Endothelial cell of umbilical vein (primary cell): ENCODE measurements at regions not wholly inside any gene's neighbourhood (a gene's known extent, or its start where the extent isn't known, plus 50 kb on each side); places are given as distances from the start of the nearest gene placed in this dataset.

Experiments
- BruUV-seq: library from RNA; stranded (reverse); fragments of 400-500 nt; replicated peaks from 2 replicates; lab custom pipeline; 2021; lab: Mats Ljungman, UMichigan
- CTCF ChIA-PET: fragments of 300-600, 350-600 bp; sonication (Branson Sonifier 250); formaldehyde crosslinking; loops from one replicate; lab custom pipeline; 2021; ENCODE audit warnings: antibody characterized with exemption, inconsistent platforms; lab: Charles Lee
- POLR2A ChIA-PET: fragments of 300-600, 350-600 bp; sonication (Branson Sonifier 250); formaldehyde crosslinking; loops from one replicate; lab custom pipeline; 2021; ENCODE audit warnings: antibody characterized with exemption, inconsistent platforms; lab: Charles Lee
- DNase-seq: peaks from one replicate; pipeline ENCODE4 v3.0.0-alpha.2; 2011; ENCODE audit warnings: low read depth, low spot score
- FAIRE-seq: peaks from 2 replicates; lab custom pipeline; 2011; peaks lifted over from hg19 to GRCh38; lab: Jason Lieb, UNC
- H2AFZ ChIP-seq: 2 replicates; pipeline ENCODE4 v1.6.0; 2012; ENCODE audit warnings: low read depth, low read length, control low read depth, inconsistent platforms
- H3K27ac ChIP-seq: 2 replicates; pipeline ENCODE4 v1.5.1; 2011; ENCODE audit warnings: low read depth, mild to moderate bottlenecking, control low read depth, low read length, moderate library complexity; ENCODE audit not compliant: insufficient read depth
- H3K27me3 ChIP-seq, 2 experiments: 2 replicates each; pipeline versions ENCODE4 v1.6.0 to v1.6.1; 2011; ENCODE audit warnings: low read length in 2 of 2, mixed read lengths in 1 of 2; ENCODE audit not compliant: control insufficient read depth in 2 of 2, insufficient read depth in 2 of 2
- H3K36me3 ChIP-seq, 2 experiments: 2 replicates in 1 of 2; 3 replicates in 1 of 2; pipeline ENCODE4 v1.5.1; 2011; ENCODE audit warnings: low read length in 2 of 2, mild to moderate bottlenecking in 1 of 2, moderate library complexity in 1 of 2; ENCODE audit not compliant: control insufficient read depth in 2 of 2, insufficient read depth in 2 of 2; ENCODE audit errors: extremely low read depth in 1 of 2
- H3K4me1 ChIP-seq: 3 replicates; pipeline ENCODE4 v1.5.1; 2011; ENCODE audit warnings: mild to moderate bottlenecking, low read length; ENCODE audit not compliant: control insufficient read depth, insufficient read depth; ENCODE audit errors: extremely low read depth
- H3K4me2 ChIP-seq: 2 replicates; pipeline ENCODE4 v1.6.1; 2011; ENCODE audit warnings: low read length, control low read depth, mixed read lengths; ENCODE audit not compliant: insufficient read depth
- H3K4me3 ChIP-seq, 3 experiments: fragments of 200-600 bp in 1 of 3; sonication (generic), shearing (Covaris generic) in 1 of 3; replicated peaks in 1 of 3; 2 replicates each; pipeline ENCODE4 v1.5.1; 2011 to 2016; ENCODE audit warnings: control low read depth in 3 of 3, low read length in 3 of 3, mild to moderate bottlenecking in 2 of 3, inconsistent platforms in 1 of 3, low read depth in 1 of 3, moderate library complexity in 1 of 3; ENCODE audit not compliant: insufficient read depth in 1 of 3
- H3K79me2 ChIP-seq: 2 replicates; pipeline ENCODE4 v1.6.0; 2012; ENCODE audit warnings: low read length, inconsistent platforms; ENCODE audit not compliant: control insufficient read depth, insufficient read depth
- H3K9ac ChIP-seq: replicated peaks from 2 replicates; pipeline ENCODE3; 2011; ENCODE audit warnings: low read length, control low read depth; ENCODE audit not compliant: insufficient read depth; ENCODE audit errors: extremely low read depth
- H3K9me1 ChIP-seq: replicated peaks from 3 replicates; pipeline ENCODE4 v1.6.0; 2011; ENCODE audit warnings: mild to moderate bottlenecking, low read length; ENCODE audit not compliant: control insufficient read depth, insufficient read depth; ENCODE audit errors: extremely low read depth
- H3K9me3 ChIP-seq: replicated peaks from 2 replicates; pipeline ENCODE4 v1.5.1; 2012; ENCODE audit warnings: low read length, inconsistent platforms; ENCODE audit not compliant: control insufficient read depth, insufficient read depth
- H4K20me1 ChIP-seq: replicated peaks from 2 replicates; pipeline ENCODE3; 2011; ENCODE audit warnings: mild to moderate bottlenecking, low read length; ENCODE audit not compliant: control insufficient read depth, insufficient read depth; ENCODE audit errors: extremely low read depth
- EZH2 ChIP-seq: IDR thresholded peaks from 2 replicates; pipeline ENCODE4 v1.6.1; 2012; ENCODE audit warnings: borderline replicate concordance, low read depth, mild to moderate bottlenecking, moderate library complexity, low read length, inconsistent platforms; ENCODE audit not compliant: severe bottlenecking
- FOS ChIP-seq: IDR thresholded peaks from 2 replicates; pipeline ENCODE4 v1.6.1; 2011; ENCODE audit warnings: mild to moderate bottlenecking, low read length, moderate library complexity, borderline replicate concordance; ENCODE audit not compliant: insufficient read depth
- GATA2 ChIP-seq: IDR thresholded peaks from 2 replicates; pipeline ENCODE4 v1.7.0; 2011; ENCODE audit warnings: low read depth, mild to moderate bottlenecking, moderate library complexity, mixed read lengths, low read length; ENCODE audit not compliant: insufficient read length, insufficient read depth
- JUN ChIP-seq: IDR thresholded peaks from 2 replicates; pipeline ENCODE4 v1.6.1; 2011; ENCODE audit warnings: borderline replicate concordance, low read depth; ENCODE audit not compliant: insufficient read length, insufficient read depth
- MYC ChIP-seq: IDR thresholded peaks from one replicate; pipeline ENCODE4 v1.6.1; 2011; ENCODE audit warnings: mild to moderate bottlenecking, low read depth, low read length
- POLR2A ChIP-seq: IDR thresholded peaks from 2 replicates; pipeline ENCODE4 v1.6.1; 2012; ENCODE audit warnings: low read depth, mild to moderate bottlenecking, control low read depth, low read length
- POLR2AphosphoS5 ChIP-seq: IDR thresholded peaks from 2 replicates; pipeline ENCODE4 v1.6.1; 2012; ENCODE audit warnings: low read depth, mild to moderate bottlenecking, control low read depth, low read length, moderate library complexity; ENCODE audit not compliant: insufficient read depth
- dilution Hi-C: fragments of 300-500 bp; cut with MboI; formaldehyde crosslinking; loops from one replicate; pipeline ENCODE4 v1.15.0; 2019; ENCODE audit warnings: low sequenced_read_pairs; ENCODE audit not compliant: extremely low pct_ligation_motif_present
- intact Hi-C: fragments of 100-400 bp; cut with micrococcal nuclease; formaldehyde crosslinking; loops from one replicate; pipeline ENCODE4 v1.10.0; 2022
- TF ChIP-seq, protein P1 (sequence below): IDR thresholded peaks from 2 replicates; pipeline ENCODE4 v1.6.1; 2011; ENCODE audit not compliant: insufficient read depth, insufficient read length
- TF ChIP-seq, protein P2 (sequence below), 2 donors: IDR thresholded peaks; 1 replicate in 1 of 2; 2 replicates in 1 of 2; pipeline ENCODE4 v1.5.1; 2011; ENCODE audit warnings: low read length in 2 of 2, mild to moderate bottlenecking in 2 of 2, moderate library complexity in 2 of 2, control low read depth in 1 of 2, inconsistent platforms in 1 of 2, low read depth in 1 of 2; ENCODE audit not compliant: insufficient read depth in 1 of 2; ENCODE audit errors: extremely low read depth in 1 of 2

DNA sequence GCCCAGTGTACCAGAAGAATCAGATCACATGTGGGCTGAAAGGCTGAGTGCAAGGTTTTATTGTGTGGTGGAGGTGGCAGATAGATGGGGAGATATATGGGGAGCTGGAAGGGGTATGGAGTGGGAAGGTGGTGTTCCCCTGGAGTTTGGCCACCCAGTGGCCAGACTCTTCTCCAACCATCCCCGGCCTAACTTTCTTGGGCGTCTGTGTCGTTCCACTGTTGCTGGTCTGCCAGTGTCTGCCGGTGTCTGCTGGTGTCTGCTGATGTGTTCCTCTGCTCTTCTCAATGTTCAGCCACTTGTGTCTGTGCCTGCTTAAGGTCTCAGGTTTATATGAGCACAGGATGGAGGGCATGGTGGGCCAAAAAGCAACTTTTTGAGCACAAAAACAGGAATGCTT, 78.4 kb upstream of the PALS2 start:
- dilution Hi-C loops = no loop called here
- FAIRE-seq = no peak
- CTCF ChIA-PET = no interaction called here

More for the DNA sequence above, 78.4 kb upstream of the PALS2 start:
- Histone ChIP-seq H3K27ac (no peak overlapping the region), H3K4me3 (no peak overlapping the region), H2AFZ (no peak overlapping the region), H3K9ac (no peak overlapping the region), H3K4me2 (no peak overlapping the region), H3K9me1 (no peaks in the 10 kb centered on the region), H3K9me3 (no peaks in the 10 kb centered on the region), H3K79me2 (no peaks in the 10 kb centered on the region), H3K4me1 (no peaks in the 10 kb centered on the region), H4K20me1 (no peaks in the 10 kb centered on the region), H3K36me3 (no peaks in the 10 kb centered on the region), H3K27me3 (peaks cover 0 to 9% of the 10 kb centered on the region in 2 experiments)
- no peak for DNase-seq
- TF ChIP-seq POLR2A = no peak
- TF ChIP-seq, protein P1, sequence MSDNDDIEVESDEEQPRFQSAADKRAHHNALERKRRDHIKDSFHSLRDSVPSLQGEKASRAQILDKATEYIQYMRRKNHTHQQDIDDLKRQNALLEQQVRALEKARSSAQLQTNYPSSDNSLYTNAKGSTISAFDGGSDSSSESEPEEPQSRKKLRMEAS = no peak
- no peak for TF ChIP-seq EZH2
- TF ChIP-seq FOS = no peak
- TF ChIP-seq GATA2 = no peak
- TF ChIP-seq JUN = no peak
- TF ChIP-seq, protein P2, sequence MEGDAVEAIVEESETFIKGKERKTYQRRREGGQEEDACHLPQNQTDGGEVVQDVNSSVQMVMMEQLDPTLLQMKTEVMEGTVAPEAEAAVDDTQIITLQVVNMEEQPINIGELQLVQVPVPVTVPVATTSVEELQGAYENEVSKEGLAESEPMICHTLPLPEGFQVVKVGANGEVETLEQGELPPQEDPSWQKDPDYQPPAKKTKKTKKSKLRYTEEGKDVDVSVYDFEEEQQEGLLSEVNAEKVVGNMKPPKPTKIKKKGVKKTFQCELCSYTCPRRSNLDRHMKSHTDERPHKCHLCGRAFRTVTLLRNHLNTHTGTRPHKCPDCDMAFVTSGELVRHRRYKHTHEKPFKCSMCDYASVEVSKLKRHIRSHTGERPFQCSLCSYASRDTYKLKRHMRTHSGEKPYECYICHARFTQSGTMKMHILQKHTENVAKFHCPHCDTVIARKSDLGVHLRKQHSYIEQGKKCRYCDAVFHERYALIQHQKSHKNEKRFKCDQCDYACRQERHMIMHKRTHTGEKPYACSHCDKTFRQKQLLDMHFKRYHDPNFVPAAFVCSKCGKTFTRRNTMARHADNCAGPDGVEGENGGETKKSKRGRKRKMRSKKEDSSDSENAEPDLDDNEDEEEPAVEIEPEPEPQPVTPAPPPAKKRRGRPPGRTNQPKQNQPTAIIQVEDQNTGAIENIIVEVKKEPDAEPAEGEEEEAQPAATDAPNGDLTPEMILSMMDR (IDR thresholded peaks at IDR 0.05; ENCODE audit: extremely low read depth in 1 of 2, insufficient read depth in 1 of 2, low read depth in 1 of 2, low read length in 2 of 2) = no peak
- no peak for TF ChIP-seq MYC
- TF ChIP-seq POLR2AphosphoS5 = no peak
- POLR2A ChIA-PET = no interaction called here
- BruUV-seq = no TSS peak
- intact Hi-C loops = no loop called here
